Stomach (tissue), 8 donors: ENCODE measurements at regions not wholly inside any gene's neighbourhood (a gene's known extent, or its start where the extent isn't known, plus 50 kb on each side); places are given as distances from the start of the nearest gene placed in this dataset.

Experiments
- DNase-seq, 2 donors: peaks; one replicate each; pipeline versions ENCODE4 v3.0.0 to v3.0.0-alpha.2; 2013 to 2019
- H3K27ac ChIP-seq, 5 donors: fragments of 200-600 bp in 4 of 5; sonication (generic) in 4 of 5; one replicate each; pipeline ENCODE4 v1.5.1; 2013 to 2019; ENCODE audit warnings: mild to moderate bottlenecking in 1 of 5, moderate library complexity in 1 of 5
- H3K27me3 ChIP-seq, 3 donors: fragments of 200-600 bp; sonication (generic); one replicate each; pipeline ENCODE4 v1.5.1; 2017 to 2019; ENCODE audit warnings: mixed run types in 1 of 3
- H3K36me3 ChIP-seq, 4 donors: fragments of 200-600 bp; sonication (generic); 1 replicate in 3 of 4; 2 replicates in 1 of 4; pipeline ENCODE4 v1.5.1; 2016 to 2019
- H3K4me1 ChIP-seq, 4 donors: fragments of 200-600 bp; sonication (generic); one replicate each; pipeline ENCODE4 v1.5.1; 2016 to 2019
- H3K4me3 ChIP-seq, 4 donors: fragments of 200-600 bp; sonication (generic) in 3 of 4; one replicate each; pipeline ENCODE4 v1.5.1; 2016 to 2019; ENCODE audit warnings: mild to moderate bottlenecking in 1 of 4
- H3K9me3 ChIP-seq, 4 donors: fragments of 200-600 bp; sonication (generic); one replicate each; pipeline ENCODE4 v1.5.1; 2016 to 2019
- CTCF ChIP-seq, 7 experiments: fragments of 450-650 bp in 4 of 7; fragments of 200-600 bp in 3 of 7; sonication (generic) in 3 of 7; IDR thresholded peaks; one replicate each; pipeline ENCODE4 v1.5.1; 2016 to 2019; ENCODE audit warnings: antibody characterized with exemption in 7 of 7, control low read depth in 2 of 7, mild to moderate bottlenecking in 1 of 7
- EP300 ChIP-seq: sonication (generic); formaldehyde crosslinking; IDR thresholded peaks from one replicate; pipeline ENCODE4 v1.6.1; 2017; ENCODE audit warnings: antibody characterized with exemption
- POLR2A ChIP-seq, 4 donors: fragments of 450-650 bp; IDR thresholded peaks; one replicate each; pipeline ENCODE4 v1.6.1; 2016; ENCODE audit warnings: antibody characterized with exemption in 4 of 4, control low read depth in 2 of 4, mild to moderate bottlenecking in 1 of 4, moderate library complexity in 1 of 4
- POLR2AphosphoS5 ChIP-seq, 3 donors: sonication (generic); formaldehyde crosslinking; IDR thresholded peaks; one replicate each; pipeline ENCODE4 v1.6.1; 2016; ENCODE audit warnings: antibody characterized with exemption in 3 of 3
- WGBS, 5 donors: extraction: QIAGEN DNeasy Blood & Tissue Kit in 3 of 5; methylation state at CpG; one replicate each; pipeline versions ENCODE4 v1.1.5 to v1.1.7; 2013 to 2018; 5-methylcytosine and 5-hydroxymethylcytosine counted together
- intact Hi-C: fragments of 100-400 bp; cut with DNase I; formaldehyde crosslinking; loops from one replicate; pipeline ENCODE4 v1.15.1; 2023; ENCODE audit warnings: low total_unique reads
- donor health status: healthy with polysubstance abuse.
- donor health status: Bipolar disorder and iron deficiency.
- donor health status: healthy.

GRCh38 chr2:174680221-174680620, 82.6 kb upstream of the WIPF1 start:
- intact Hi-C loops = no loop called here
- peaks cover 12 to 53% (median 25%) of the 10 kb centered on the region in 4 donors for H3K4me1 ChIP-seq
- DNase-seq = no peak
- H3K9me3 ChIP-seq = no peaks in the 10 kb centered on the region
- H3K27ac ChIP-seq = no peak overlapping the region
- no peak overlapping the region for H3K4me3 ChIP-seq
- 38 to 60% (median 47%) methylated on average over 2 of the region's 2 CpGs for WGBS, 5 donors
- TF ChIP-seq POLR2A (IDR thresholded peaks at IDR 0.05) = no peak
- TF ChIP-seq POLR2AphosphoS5 (IDR thresholded peaks at IDR 0.05) = no peak
- no peak for TF ChIP-seq EP300
- no peak for TF ChIP-seq CTCF (IDR thresholded peaks at IDR 0.05)
- no peaks in the 10 kb centered on the region for H3K27me3 ChIP-seq
- H3K36me3 ChIP-seq = peaks cover 0 to 7% (median 3%) of the 10 kb centered on the region in 4 donors

- intact Hi-C loops = no loop called here
- no peaks in the 10 kb centered on the region for H3K27me3 ChIP-seq
- no peak for TF ChIP-seq POLR2AphosphoS5 (IDR thresholded peaks at IDR 0.05)
- no peak for TF ChIP-seq POLR2A (IDR thresholded peaks at IDR 0.05)
- no peak for TF ChIP-seq CTCF (IDR thresholded peaks at IDR 0.05)
- TF ChIP-seq EP300 = no peak
- no peak overlapping the region for H3K4me3 ChIP-seq
- H3K27ac ChIP-seq = no peak overlapping the region
- H3K36me3 ChIP-seq = peaks cover 0 to 7% (median 3%) of the 10 kb centered on the region in 4 donors
- DNase-seq = no peak
- no peaks in the 10 kb centered on the region for H3K9me3 ChIP-seq
- WGBS, 5 donors = 70 to 79% (median 75%) methylated on average over 2 of the region's 2 CpGs
- peaks cover 12 to 48% (median 23%) of the 10 kb centered on the region in 4 donors for H3K4me1 ChIP-seq
These were observed 80.8 kb upstream of the WIPF1 start for GRCh38 chr2:174678395-174678794.

GRCh38 chr2:174675615-174676014, 78.0 kb upstream of the WIPF1 start:
- H3K4me1 ChIP-seq = peaks cover 0 to 28% (median 6%) of the 10 kb centered on the region in 4 donors
- H3K27ac ChIP-seq = no peak overlapping the region
- peaks cover 0 to 11% (median 10%) of the 10 kb centered on the region in 4 donors for H3K36me3 ChIP-seq
- no peak overlapping the region for H3K4me3 ChIP-seq
- TF ChIP-seq CTCF (IDR thresholded peaks at IDR 0.05) = no peak
- no peak for TF ChIP-seq POLR2A (IDR thresholded peaks at IDR 0.05)
- no peak for TF ChIP-seq POLR2AphosphoS5 (IDR thresholded peaks at IDR 0.05)
- TF ChIP-seq EP300 = no peak
- H3K9me3 ChIP-seq = peaks cover 0 to 12% (median 7%) of the 10 kb centered on the region in 4 donors
- no peak for DNase-seq
- no peaks in the 10 kb centered on the region for H3K27me3 ChIP-seq
- 83 to 91% (median 88%) methylated on average over 5 of the region's 5 CpGs for WGBS, 5 donors
- intact Hi-C loops = no loop called here

- H3K4me3 ChIP-seq = no peak overlapping the region
- intact Hi-C loops = no loop called here
- H3K27ac ChIP-seq = no peak overlapping the region
- H3K27me3 ChIP-seq = no peaks in the 10 kb centered on the region
- 77 to 89% (median 83%) methylated on average over 3 of the region's 3 CpGs for WGBS, 5 donors
- peaks cover 0 to 10% (median 2%) of the 10 kb centered on the region in 4 donors for H3K4me1 ChIP-seq
- H3K9me3 ChIP-seq = peaks cover 0 to 12% (median 7%) of the 10 kb centered on the region in 4 donors
- TF ChIP-seq CTCF (IDR thresholded peaks at IDR 0.05) (no peak), POLR2A (IDR thresholded peaks at IDR 0.05) (no peak), POLR2AphosphoS5 (IDR thresholded peaks at IDR 0.05) (no peak), EP300 (no peak)
- peaks cover 0 to 11% (median 10%) of the 10 kb centered on the region in 4 donors for H3K36me3 ChIP-seq
- DNase-seq = no peak
These were observed 76.3 kb upstream of the WIPF1 start for GRCh38 chr2:174673876-174674275.
